HG02759 (cell line): ENCODE measurements at regions not wholly inside any gene's neighbourhood (a gene's known extent, or its start where the extent isn't known, plus 50 kb on each side); places are given as distances from the start of the nearest gene placed in this dataset.
"Not testable (repeated sequence)": the region's sequence is repeated elsewhere in the genome, so short reads cannot be mapped to it uniquely, and the experiment has no call there.

Experiments
- ATAC-seq: cut with Tn5 transposase; IDR thresholded peaks from one replicate; pipeline ENCODE4 v1.9.1; 2021; ENCODE audit warnings: mild to moderate bottlenecking, moderate library complexity; ENCODE audit not compliant: unreplicated experiment

- no peak for ATAC-seq
Measured at GRCh38 chr5:87661784-87662566, 249.2 kb upstream of the CCNH start.

- ATAC-seq, result no peak
Measured at GRCh38 chr5:87653242-87653641, 240.5 kb upstream of the CCNH start.

GRCh38 chr5:87650284-87650683 is 237.6 kb upstream of the CCNH start:
- ATAC-seq, result no peak

- no peak for ATAC-seq
Measured at GRCh38 chr5:87649455-87649854, 236.7 kb upstream of the CCNH start.

- no peak for ATAC-seq
Measured at GRCh38 chr5:87645224-87645623, 232.5 kb upstream of the CCNH start.

GRCh38 chr5:87640902-87641301 is 228.2 kb upstream of the CCNH start:
- no peak for ATAC-seq

GRCh38 chr5:87627363-87627762 is 214.6 kb upstream of the CCNH start:
- ATAC-seq, result no peak

- no peak for ATAC-seq
Measured at GRCh38 chr5:87608385-87608784, 195.7 kb upstream of the CCNH start.

GRCh38 chr5:87605663-87606062 is 192.9 kb upstream of the CCNH start:
- no peak for ATAC-seq

GRCh38 chr5:87599778-87600177 is 187.0 kb upstream of the CCNH start:
- no peak for ATAC-seq

GRCh38 chr5:87598460-87598859 is 185.7 kb upstream of the CCNH start:
- no peak for ATAC-seq

GRCh38 chr5:87594566-87594965 is 181.8 kb upstream of the CCNH start:
- no peak for ATAC-seq

GRCh38 chr5:87589587-87589986 is 176.9 kb upstream of the CCNH start:
- no peak for ATAC-seq

- no peak for ATAC-seq
Measured at GRCh38 chr5:87588316-87588715, 175.6 kb upstream of the CCNH start.

GRCh38 chr5:87583704-87584103 is 171.0 kb upstream of the CCNH start:
- not testable (repeated sequence) for ATAC-seq

- ATAC-seq, result no peak
Measured at GRCh38 chr5:87582149-87582548, 169.4 kb upstream of the CCNH start.

- no peak for ATAC-seq
Measured at GRCh38 chr5:87581661-87582060, 168.9 kb upstream of the CCNH start.

GRCh38 chr5:87579678-87580077 is 166.9 kb upstream of the CCNH start:
- ATAC-seq, result no peak

GRCh38 chr5:87576867-87577266 is 164.1 kb upstream of the CCNH start:
- no peak for ATAC-seq

- ATAC-seq, result not testable (repeated sequence)
Measured at GRCh38 chr5:87576306-87576705, 163.6 kb upstream of the CCNH start.

- ATAC-seq, result no peak
Measured at GRCh38 chr5:87574106-87574505, 161.4 kb upstream of the CCNH start.

- ATAC-seq, result no peak
Measured at GRCh38 chr5:87572611-87573010, 159.9 kb upstream of the CCNH start.

- ATAC-seq, result no peak
Measured at GRCh38 chr5:87572090-87572489, 159.4 kb upstream of the CCNH start.
